ENCODE measurements at regions not wholly inside any gene's neighbourhood (a gene's known extent, or its start where the extent isn't known, plus 50 kb on each side); places are given as distances from the start of the nearest gene placed in this dataset.

- no peak for TF ChIP-seq TSHZ2 (CRISPR knock-in tag; IDR thresholded peaks at IDR 0.05)
- TF ChIP-seq TCF4 (CRISPR knock-in tag; IDR thresholded peaks at IDR 0.05; ENCODE audit: borderline replicate concordance) = peak; percentile 60; the same call in 1 of the 2 replicates
- no peak for ATAC-seq
Measured at GRCh38 chr12:115452751-115453281, 768.8 kb upstream of the TBX3 start.

DNA sequence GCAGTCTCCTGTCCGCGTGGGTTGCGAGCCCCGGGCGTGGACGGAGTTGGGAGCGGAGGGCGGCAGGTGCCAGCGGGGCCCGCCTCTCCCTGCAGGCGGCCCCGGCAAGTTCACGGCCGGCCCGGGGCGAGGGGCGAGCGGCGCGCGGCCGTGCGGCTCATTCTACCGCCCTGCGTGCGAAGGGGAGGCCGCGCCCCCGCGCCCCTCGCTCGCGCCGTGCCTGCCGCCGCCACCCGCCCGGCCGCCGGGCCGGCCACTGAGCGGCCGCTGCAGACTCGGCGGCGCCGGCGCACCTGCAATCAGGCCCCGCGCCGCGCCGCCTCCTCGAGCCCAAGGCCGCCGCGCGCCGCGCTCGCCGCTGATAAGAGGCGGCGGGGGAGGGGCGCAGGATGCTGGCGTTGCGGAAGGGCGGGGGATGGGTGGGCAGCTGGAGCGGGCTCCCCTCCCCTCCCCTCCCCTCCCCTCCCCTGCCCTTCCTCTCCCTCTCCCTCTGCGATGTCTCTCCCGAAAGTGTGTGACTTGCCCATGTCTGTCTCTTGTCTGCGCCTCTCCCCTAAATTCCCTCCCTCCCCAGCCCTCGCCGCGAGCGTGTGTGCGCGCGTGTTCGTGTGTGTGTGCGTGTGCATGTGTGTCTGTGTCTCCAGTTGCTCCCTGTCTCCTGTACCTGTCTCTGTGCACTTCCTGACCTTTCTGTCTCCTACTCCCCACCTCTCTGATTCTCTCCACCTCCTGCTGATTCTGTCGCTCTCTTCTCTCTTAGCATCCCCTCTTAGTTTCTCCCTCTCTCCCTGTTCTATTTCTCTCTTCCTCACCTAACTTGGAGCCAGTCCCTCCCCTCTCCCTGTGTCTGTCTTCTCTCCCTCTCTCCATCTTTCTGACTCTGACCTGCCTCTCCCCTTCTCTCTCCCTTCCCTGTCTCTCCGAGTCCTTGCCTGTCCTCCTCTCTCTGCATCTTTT is 768.1 kb upstream of the TBX3 start:
- ATAC-seq = peak; percentile 49

DNA sequence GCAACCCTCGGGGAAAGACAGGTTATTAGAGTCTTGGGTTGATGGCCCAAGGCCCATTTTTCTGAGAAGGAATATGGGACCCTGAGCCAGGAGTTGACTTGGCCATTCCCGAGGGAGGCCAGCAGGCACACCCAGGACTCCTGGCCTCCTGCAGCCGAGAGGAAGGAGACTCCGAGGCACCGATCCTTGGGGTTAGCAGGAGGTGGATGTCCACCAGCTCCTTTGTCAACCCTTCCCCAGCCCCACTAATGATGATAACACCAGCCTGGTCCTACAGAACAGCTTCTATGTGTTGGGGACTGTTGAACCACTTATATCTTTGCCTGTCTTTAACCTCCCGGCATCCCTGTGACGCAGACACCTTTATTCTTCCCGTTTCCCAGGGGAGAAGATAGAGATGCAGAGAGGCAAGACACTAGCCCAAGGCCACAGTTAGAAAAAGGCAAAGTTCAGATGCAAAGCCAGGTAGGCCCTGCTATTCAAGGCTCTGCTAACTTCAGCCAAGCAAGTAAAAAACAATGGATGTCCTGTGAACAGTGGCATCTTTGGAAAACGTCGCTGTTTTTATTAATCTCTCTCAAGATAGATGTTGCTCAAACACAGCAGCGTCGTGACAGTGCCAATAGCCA is 767.3 kb upstream of the TBX3 start:
- no peak for TF ChIP-seq ZNF565 (CRISPR knock-in tag; conservative IDR thresholded peaks at IDR 0.05; ENCODE audit: low read depth)
- no peak for TF ChIP-seq ZFP3 (CRISPR knock-in tag; IDR thresholded peaks at IDR 0.05)
- TF ChIP-seq ESRRG (CRISPR knock-in tag; IDR thresholded peaks at IDR 0.05) = no peak
- no peak for TF ChIP-seq ZC3H10 (CRISPR knock-in tag; IDR thresholded peaks at IDR 0.05)
- no peak for TF ChIP-seq CSDC2 (CRISPR knock-in tag; IDR thresholded peaks at IDR 0.05)
- no peak for TF ChIP-seq PPARA (CRISPR knock-in tag; IDR thresholded peaks at IDR 0.05; ENCODE audit: borderline replicate concordance)
- no peak for TF ChIP-seq BACH2 (CRISPR knock-in tag; IDR thresholded peaks at IDR 0.05; ENCODE audit: borderline replicate concordance)
- TF ChIP-seq, protein P1, sequence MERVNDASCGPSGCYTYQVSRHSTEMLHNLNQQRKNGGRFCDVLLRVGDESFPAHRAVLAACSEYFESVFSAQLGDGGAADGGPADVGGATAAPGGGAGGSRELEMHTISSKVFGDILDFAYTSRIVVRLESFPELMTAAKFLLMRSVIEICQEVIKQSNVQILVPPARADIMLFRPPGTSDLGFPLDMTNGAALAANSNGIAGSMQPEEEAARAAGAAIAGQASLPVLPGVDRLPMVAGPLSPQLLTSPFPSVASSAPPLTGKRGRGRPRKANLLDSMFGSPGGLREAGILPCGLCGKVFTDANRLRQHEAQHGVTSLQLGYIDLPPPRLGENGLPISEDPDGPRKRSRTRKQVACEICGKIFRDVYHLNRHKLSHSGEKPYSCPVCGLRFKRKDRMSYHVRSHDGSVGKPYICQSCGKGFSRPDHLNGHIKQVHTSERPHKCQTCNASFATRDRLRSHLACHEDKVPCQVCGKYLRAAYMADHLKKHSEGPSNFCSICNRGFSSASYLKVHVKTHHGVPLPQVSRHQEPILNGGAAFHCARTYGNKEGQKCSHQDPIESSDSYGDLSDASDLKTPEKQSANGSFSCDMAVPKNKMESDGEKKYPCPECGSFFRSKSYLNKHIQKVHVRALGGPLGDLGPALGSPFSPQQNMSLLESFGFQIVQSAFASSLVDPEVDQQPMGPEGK (CRISPR knock-in tag; IDR thresholded peaks at IDR 0.05; ENCODE audit: borderline replicate concordance) = no peak
- TF ChIP-seq ISL1 (CRISPR knock-in tag; IDR thresholded peaks at IDR 0.05) = no peak
- TF ChIP-seq RARB (CRISPR knock-in tag; IDR thresholded peaks at IDR 0.05) = no peak
- no peak for TF ChIP-seq TSHZ2 (CRISPR knock-in tag; IDR thresholded peaks at IDR 0.05)
- TF ChIP-seq ZNF70 (CRISPR knock-in tag; IDR thresholded peaks at IDR 0.05) = no peak
- TF ChIP-seq TOX (CRISPR knock-in tag; IDR thresholded peaks at IDR 0.05; ENCODE audit: borderline replicate concordance) = no peak
- no peak for ATAC-seq

More for the DNA sequence above, 768.1 kb upstream of the TBX3 start:
- no peak for TF ChIP-seq ZFP30 (CRISPR knock-in tag; IDR thresholded peaks at IDR 0.05)
- no peak for TF ChIP-seq ISL1 (CRISPR knock-in tag; IDR thresholded peaks at IDR 0.05)
- TF ChIP-seq ZNF70 (CRISPR knock-in tag; IDR thresholded peaks at IDR 0.05) = no peak
- TF ChIP-seq BACH2 (CRISPR knock-in tag; IDR thresholded peaks at IDR 0.05; ENCODE audit: borderline replicate concordance) = no peak
- TF ChIP-seq RARB (CRISPR knock-in tag; IDR thresholded peaks at IDR 0.05) = no peak
- TF ChIP-seq SNAI2 (CRISPR knock-in tag; IDR thresholded peaks at IDR 0.05) = peak; percentile 52; the same call in 1 of the 2 replicates
- TF ChIP-seq, protein P1 (CRISPR knock-in tag; IDR thresholded peaks at IDR 0.05; ENCODE audit: borderline replicate concordance) = no peak
- no peak for TF ChIP-seq ESRRG (CRISPR knock-in tag; IDR thresholded peaks at IDR 0.05)
